Pancreas (tissue), 10 donors: ENCODE measurements at regions not wholly inside any gene's neighbourhood (a gene's known extent, or its start where the extent isn't known, plus 50 kb on each side); places are given as distances from the start of the nearest gene placed in this dataset.
A peak's percentile ranks its signal among the peaks of the same experiment; 100 is the strongest.

ENCODE experiments used
- ATAC-seq, 4 donors: fragments of 200-7000 bp; cut with Tn5 transposase; one replicate each; pipeline versions ENCODE4 v1.8.0 to v1.9.1; 2020; ENCODE audit warnings: mild to moderate bottlenecking in 4 of 4, moderate library complexity in 4 of 4
- DNase-seq, 6 donors: peaks; one replicate each; pipeline ENCODE4 v3.0.0-alpha.2; 2020
- FAIRE-seq: peaks from 2 replicates; lab custom pipeline; 2012; peaks lifted over from hg19 to GRCh38; lab: Jason Lieb, UNC
- H3K27ac ChIP-seq, 4 donors: fragments of 200-600 bp; sonication (generic); 1 replicate in 3 of 4; 2 replicates in 1 of 4; pipeline versions ENCODE4 v1.5.0 to v1.8.0; 2020
- H3K27me3 ChIP-seq, 4 donors: fragments of 200-600 bp; one replicate each; pipeline ENCODE4 v1.8.0; 2021
- H3K36me3 ChIP-seq, 3 donors: fragments of 200-600 bp; sonication (generic) in 1 of 3; one replicate each; pipeline versions ENCODE4 v1.5.0 to v1.8.0; 2020 to 2021
- H3K4me1 ChIP-seq, 3 donors: fragments of 200-600 bp; one replicate each; pipeline ENCODE4 v1.8.0; 2021
- H3K4me3 ChIP-seq, 4 donors: fragments of 200-600 bp; sonication (generic) in 2 of 4; one replicate each; pipeline versions ENCODE4 v1.5.0 to v1.8.0; 2020 to 2021
- H3K9me3 ChIP-seq, 4 donors: fragments of 200-600 bp; one replicate each; pipeline ENCODE4 v1.8.0; 2021
- WGBS, 2 donors: extraction: QIAGEN DNeasy Blood & Tissue Kit; methylation state at CpG; one replicate each; pipeline ENCODE4 v1.1.7; 2013; 5-methylcytosine and 5-hydroxymethylcytosine counted together
- intact Hi-C, 3 donors: fragments of 100-400 bp; cut with DNase I; formaldehyde crosslinking; loops; one replicate each; pipeline versions ENCODE4 v1.11.1 to v1.14.2; 2022
- TF ChIP-seq, protein P1 (sequence below), 4 donors: fragments of 200-600 bp; sonication (generic) in 3 of 4; IDR thresholded peaks; one replicate each; pipeline versions ENCODE4 v1.5.0 to v1.8.0; 2021; ENCODE audit warnings: antibody characterized with exemption in 4 of 4
- donor health status: healthy with polysubstance abuse.
- donor health status: DM: no; HTN: no; CAD: no; lungs with moderate emphysema.
- donor health status: DM: no; HTN: no; CAD: no.
- donor health status: control.
- donor health status: control.
- donor health status: Bipolar disorder and iron deficiency.
- donor health status: DM: yes; HTN: yes; CAD: no.
- donor health status: DM: no; HTN: no; CAD: no.
- donor health status: DM: no; HTN: no; CAD: no.
- donor health status: DM: yes; HTN: yes; CAD: no.

DNA sequence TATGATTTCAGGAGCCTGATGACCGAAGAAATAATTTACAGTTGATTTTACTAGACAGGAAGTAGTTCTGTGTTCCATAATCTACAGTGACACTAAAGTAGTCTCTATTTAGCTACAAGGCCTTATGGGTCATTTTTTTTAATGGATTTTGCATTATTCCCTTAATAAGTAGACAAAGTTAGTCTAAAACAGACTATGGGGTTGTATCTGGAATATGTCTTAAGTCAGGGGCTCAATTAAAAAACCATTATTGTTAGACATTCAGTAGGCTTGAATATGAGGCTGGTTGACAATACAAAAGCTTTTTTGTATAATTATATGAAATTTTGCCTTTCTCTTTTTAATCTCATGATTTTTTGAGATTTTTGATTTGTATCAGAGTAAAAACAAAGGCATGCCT, 820.0 kb upstream of the SEMA6D start:
- TF ChIP-seq, protein P1, sequence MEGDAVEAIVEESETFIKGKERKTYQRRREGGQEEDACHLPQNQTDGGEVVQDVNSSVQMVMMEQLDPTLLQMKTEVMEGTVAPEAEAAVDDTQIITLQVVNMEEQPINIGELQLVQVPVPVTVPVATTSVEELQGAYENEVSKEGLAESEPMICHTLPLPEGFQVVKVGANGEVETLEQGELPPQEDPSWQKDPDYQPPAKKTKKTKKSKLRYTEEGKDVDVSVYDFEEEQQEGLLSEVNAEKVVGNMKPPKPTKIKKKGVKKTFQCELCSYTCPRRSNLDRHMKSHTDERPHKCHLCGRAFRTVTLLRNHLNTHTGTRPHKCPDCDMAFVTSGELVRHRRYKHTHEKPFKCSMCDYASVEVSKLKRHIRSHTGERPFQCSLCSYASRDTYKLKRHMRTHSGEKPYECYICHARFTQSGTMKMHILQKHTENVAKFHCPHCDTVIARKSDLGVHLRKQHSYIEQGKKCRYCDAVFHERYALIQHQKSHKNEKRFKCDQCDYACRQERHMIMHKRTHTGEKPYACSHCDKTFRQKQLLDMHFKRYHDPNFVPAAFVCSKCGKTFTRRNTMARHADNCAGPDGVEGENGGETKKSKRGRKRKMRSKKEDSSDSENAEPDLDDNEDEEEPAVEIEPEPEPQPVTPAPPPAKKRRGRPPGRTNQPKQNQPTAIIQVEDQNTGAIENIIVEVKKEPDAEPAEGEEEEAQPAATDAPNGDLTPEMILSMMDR (IDR thresholded peaks at IDR 0.05) = no peak
- WGBS, 2 donors = 68 to 69% methylated on average over 1 of the region's 1 CpG
- H3K27me3 ChIP-seq = no peaks in the 10 kb centered on the region
- H3K27ac ChIP-seq = no peak overlapping the region
- FAIRE-seq (no peak), DNase-seq (no peak), ATAC-seq (no peak)
- intact Hi-C loops = no loop called here
- H3K36me3 ChIP-seq = no peaks in the 10 kb centered on the region
- H3K4me1 ChIP-seq = no peaks in the 10 kb centered on the region
- no peak overlapping the region for H3K4me3 ChIP-seq
- no peaks in the 10 kb centered on the region for H3K9me3 ChIP-seq

DNA sequence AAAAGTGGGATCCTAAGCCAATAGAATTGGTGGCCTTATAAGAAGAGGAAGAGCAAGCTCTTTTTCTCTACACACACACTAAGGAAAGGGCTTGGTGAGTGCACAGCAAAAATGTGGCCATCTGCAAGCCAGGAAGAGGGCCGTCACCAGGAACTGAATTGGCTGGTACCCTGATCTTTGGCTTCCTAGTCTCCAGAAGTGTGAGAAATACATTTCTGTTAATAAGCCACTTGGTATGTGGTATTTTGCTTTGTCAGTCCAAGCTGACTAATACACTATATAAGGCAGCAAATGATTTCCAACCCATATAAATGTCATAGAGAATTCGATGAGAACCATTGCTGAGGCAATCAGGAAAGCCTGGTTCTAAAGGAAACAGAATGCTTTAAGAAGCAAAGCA, 816.3 kb upstream of the SEMA6D start:
- Histone ChIP-seq H3K4me3 (no peak overlapping the region), H3K27me3 (no peaks in the 10 kb centered on the region), H3K27ac (no peak overlapping the region), H3K9me3 (no peaks in the 10 kb centered on the region), H3K4me1 (no peaks in the 10 kb centered on the region), H3K36me3 (no peaks in the 10 kb centered on the region)
- WGBS, 2 donors = 68 to 88% methylated on average over 2 of the region's 2 CpGs
- intact Hi-C loops = no loop called here
- TF ChIP-seq, protein P1 (IDR thresholded peaks at IDR 0.05) = no peak
- DNase-seq = no peak
- FAIRE-seq = no peak
- ATAC-seq = no peak

DNA sequence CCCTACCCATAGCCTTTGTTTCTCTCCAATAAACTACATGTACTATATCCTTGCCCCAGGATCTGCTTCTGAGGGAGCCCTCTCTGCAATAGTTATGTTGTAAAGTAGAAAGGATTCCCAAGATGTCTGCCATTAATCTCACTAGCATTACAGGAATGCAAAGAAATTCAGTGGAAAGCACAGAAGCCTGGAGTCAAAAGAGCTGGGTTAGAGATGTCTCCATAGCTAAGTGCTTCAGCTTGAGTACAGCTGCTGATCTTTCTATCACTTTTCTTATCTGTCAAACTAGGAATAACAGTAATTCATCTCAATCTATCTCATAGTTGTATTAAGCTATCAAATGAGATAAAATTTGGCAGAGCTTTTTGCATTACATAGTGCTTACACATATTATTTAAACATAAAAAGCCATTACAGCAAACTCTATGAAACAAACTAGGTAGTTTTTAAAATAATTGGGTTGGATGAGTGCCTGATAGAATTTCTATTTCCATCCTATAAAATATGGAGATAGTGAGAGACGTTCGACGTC, 799.5 kb upstream of the SEMA6D start:
- Histone ChIP-seq H3K27me3 (no peaks in the 10 kb centered on the region), H3K9me3 (no peaks in the 10 kb centered on the region), H3K4me1 (no peaks in the 10 kb centered on the region), H3K27ac (no peak overlapping the region), H3K4me3 (no peak overlapping the region), H3K36me3 (no peaks in the 10 kb centered on the region)
- 80 to 91% methylated on average over 3 of the region's 3 CpGs for WGBS, 2 donors
- intact Hi-C loops = no loop called here
- DNase-seq (no peak), ATAC-seq (no peak), FAIRE-seq (no peak)
- TF ChIP-seq, protein P1 (IDR thresholded peaks at IDR 0.05) = no peak

DNA sequence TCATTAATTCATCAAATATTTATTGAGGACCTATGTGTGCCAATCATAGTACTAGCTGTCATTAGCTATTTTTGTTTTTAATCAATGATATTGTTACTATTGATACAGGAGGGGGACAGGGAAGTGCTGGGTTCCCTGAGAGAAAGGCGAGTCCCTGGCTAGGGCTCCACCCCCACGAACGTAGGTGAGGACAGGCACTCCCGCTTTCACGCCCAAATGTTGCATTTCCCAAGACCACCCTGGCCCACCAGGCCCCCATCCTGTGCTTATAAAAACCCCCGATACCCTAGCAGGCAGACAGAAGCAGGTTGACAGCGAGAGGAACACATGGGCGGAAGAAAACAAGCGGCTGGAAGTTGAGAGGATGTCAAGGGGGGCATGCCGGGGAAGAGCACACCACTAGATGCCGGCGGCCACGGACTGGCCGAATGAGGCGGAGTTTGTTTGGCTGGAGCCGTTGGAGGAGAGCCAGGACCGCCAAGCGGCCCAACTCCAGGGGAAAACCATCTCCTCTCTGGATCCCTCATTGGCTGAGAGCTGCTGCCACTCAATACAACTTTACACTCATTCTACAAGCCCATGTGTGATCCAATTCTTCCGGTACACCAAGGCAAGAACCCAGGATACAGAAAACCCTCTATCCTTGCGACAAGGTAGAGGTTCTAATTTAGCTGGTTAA, 798.7 kb upstream of the SEMA6D start:
- no peaks in the 10 kb centered on the region for H3K9me3 ChIP-seq
- H3K27ac ChIP-seq = no peak overlapping the region
- intact Hi-C loops = no loop called here
- H3K36me3 ChIP-seq = no peaks in the 10 kb centered on the region
- no peak for FAIRE-seq
- no peaks in the 10 kb centered on the region for H3K27me3 ChIP-seq
- TF ChIP-seq, protein P1 (IDR thresholded peaks at IDR 0.05) = no peak
- ATAC-seq = no peak
- peak in 1 of 6 donors; percentile 17 for DNase-seq
- no peaks in the 10 kb centered on the region for H3K4me1 ChIP-seq
- H3K4me3 ChIP-seq = no peak overlapping the region
- WGBS, 2 donors = 75 to 79% methylated on average over 20 of the region's 20 CpGs

DNA sequence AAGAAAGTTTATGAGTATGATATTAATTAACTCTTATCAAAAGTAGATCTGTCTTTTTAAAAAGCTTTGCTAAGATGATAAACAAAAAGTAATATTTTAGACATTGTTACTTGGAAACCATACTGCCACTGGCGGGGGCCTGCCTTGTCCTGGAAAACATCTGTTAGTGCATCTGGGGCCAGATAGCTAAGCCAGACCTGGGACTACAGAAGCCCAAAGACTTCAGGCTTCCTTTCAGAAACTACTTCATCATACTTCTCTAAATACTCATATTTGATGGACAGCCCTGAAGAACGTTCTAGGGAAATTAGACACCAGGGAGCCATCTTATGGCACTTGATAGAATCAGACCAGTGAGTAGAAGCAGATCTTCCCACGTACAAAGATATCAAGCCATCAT, 795.4 kb upstream of the SEMA6D start:
- TF ChIP-seq, protein P1 (IDR thresholded peaks at IDR 0.05) = no peak
- no peaks in the 10 kb centered on the region for H3K9me3 ChIP-seq
- WGBS, 2 donors = 42 to 51% methylated on average over 3 of the region's 3 CpGs
- H3K27ac ChIP-seq = no peak overlapping the region
- H3K27me3 ChIP-seq = peaks cover 0 to 15% (median 0%) of the 10 kb centered on the region in 4 donors
- no peak overlapping the region for H3K4me3 ChIP-seq
- ATAC-seq = no peak
- no peaks in the 10 kb centered on the region for H3K36me3 ChIP-seq
- DNase-seq = no peak
- H3K4me1 ChIP-seq = no peaks in the 10 kb centered on the region
- intact Hi-C loops = no loop called here
- FAIRE-seq = no peak
